ENCODE measurements at regions not wholly inside any gene's neighbourhood (a gene's known extent, or its start where the extent isn't known, plus 50 kb on each side); places are given as distances from the start of the nearest gene placed in this dataset.
"Not testable (repeated sequence)": the region's sequence is repeated elsewhere in the genome, so short reads cannot be mapped to it uniquely, and the experiment has no call there.

- DNase-seq, result no peak
Measured at GRCh38 chr17:72175787-72176515, 55.1 kb downstream of the SOX9 start.

GRCh38 chr17:72176516-72176851, 55.7 kb downstream of the SOX9 start:
- no peak for DNase-seq

GRCh38 chr17:72176951-72177660, 56.3 kb downstream of the SOX9 start:
- no peak for DNase-seq

GRCh38 chr17:72177738-72178137, 56.9 kb downstream of the SOX9 start:
- DNase-seq, result no peak

- no peak for DNase-seq
Measured at GRCh38 chr17:72182371-72182873, 61.6 kb downstream of the SOX9 start.

GRCh38 chr17:72183194-72183685, 62.4 kb downstream of the SOX9 start:
- DNase-seq, result no peak

- no peak for DNase-seq
Measured at GRCh38 chr17:72184805-72185204, 64.0 kb downstream of the SOX9 start.

GRCh38 chr17:72185564-72185963, 64.7 kb downstream of the SOX9 start:
- no peak for DNase-seq

GRCh38 chr17:72187556-72187955, 66.7 kb downstream of the SOX9 start:
- DNase-seq, result no peak

- no peak for DNase-seq
Measured at GRCh38 chr17:72188801-72189200, 68.0 kb downstream of the SOX9 start.

GRCh38 chr17:72189768-72190593, 69.2 kb downstream of the SOX9 start:
- DNase-seq, result no peak

GRCh38 chr17:72191356-72191755, 70.5 kb downstream of the SOX9 start:
- DNase-seq, result no peak

- DNase-seq, result no peak
Measured at GRCh38 chr17:72191921-72192799, 71.3 kb downstream of the SOX9 start.

- no peak for DNase-seq
Measured at GRCh38 chr17:72192800-72193192, 72.0 kb downstream of the SOX9 start.

- DNase-seq, result no peak
Measured at GRCh38 chr17:72193391-72194106, 72.7 kb downstream of the SOX9 start.

GRCh38 chr17:72194107-72194440, 73.3 kb downstream of the SOX9 start:
- DNase-seq, result not testable (repeated sequence)

GRCh38 chr17:72199256-72199655, 78.4 kb downstream of the SOX9 start:
- DNase-seq, result no peak

- no peak for DNase-seq
Measured at GRCh38 chr17:72204742-72205141, 83.9 kb downstream of the SOX9 start.

GRCh38 chr17:72205357-72205756, 84.5 kb downstream of the SOX9 start:
- DNase-seq, result no peak

- DNase-seq, result no peak
Measured at GRCh38 chr17:72205822-72206221, 85.0 kb downstream of the SOX9 start.

- DNase-seq, result no peak
Measured at GRCh38 chr17:72206376-72206775, 85.6 kb downstream of the SOX9 start.

GRCh38 chr17:72208832-72209231, 88.0 kb downstream of the SOX9 start:
- DNase-seq, result no peak

Data from activated CD4-positive, alpha-beta T cell treated with anti-CD3 and anti-CD28 coated beads, Interleukin-2, amount 50 U/mL, for 4 hours (primary cell).